ENCODE measurements at regions not wholly inside any gene's neighbourhood (a gene's known extent, or its start where the extent isn't known, plus 50 kb on each side); places are given as distances from the start of the nearest gene placed in this dataset.

- H3K79me2 ChIP-seq (ENCODE audit: control insufficient read depth, insufficient read depth, low read length) = no peaks in the 10 kb centered on the region
- FAIRE-seq = no peak
- dilution Hi-C loops (cut with MboI; ENCODE audit: extremely low pct_ligation_motif_present, low sequenced_read_pairs) = no loop called here
Measured at GRCh38 chr11:92523611-92524010, 299.0 kb downstream of the FAT3 start.

DNA sequence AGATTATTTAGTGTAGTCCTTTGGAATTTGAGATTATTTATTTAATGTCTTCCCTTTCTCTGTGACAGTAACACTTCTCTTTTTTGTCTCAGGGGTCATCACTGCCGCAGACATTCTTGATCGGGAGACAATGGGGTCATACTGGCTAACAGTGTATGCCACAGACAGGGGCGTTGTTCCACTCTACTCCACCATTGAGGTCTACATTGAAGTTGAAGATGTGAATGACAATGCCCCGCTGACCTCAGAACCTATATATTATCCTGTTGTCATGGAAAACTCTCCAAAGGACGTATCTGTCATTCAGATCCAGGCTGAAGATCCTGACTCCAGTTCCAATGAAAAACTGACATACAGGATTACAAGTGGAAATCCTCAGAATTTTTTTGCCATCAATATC, 299.9 kb downstream of the FAT3 start:
- no peaks in the 10 kb centered on the region for H3K36me3 ChIP-seq (ENCODE audit: control insufficient read depth in 2 of 2, extremely low read depth in 1 of 2, insufficient read depth in 2 of 2, low read length in 2 of 2)
- dilution Hi-C loops (cut with MboI; ENCODE audit: extremely low pct_ligation_motif_present, low sequenced_read_pairs) = no loop called here
- H3K9ac ChIP-seq (ENCODE audit: control insufficient read depth, extremely low read depth, insufficient read depth, low read length) = no peak overlapping the region
- no peaks in the 10 kb centered on the region for H3K9me3 ChIP-seq (ENCODE audit: control insufficient read depth, low read depth, low read length)
- FAIRE-seq = no peak
- no peak overlapping the region for H3K27ac ChIP-seq (ENCODE audit: control insufficient read depth, insufficient read depth, low read length)
- H3K4me1 ChIP-seq (ENCODE audit: control insufficient read depth, extremely low read depth, insufficient read depth, low read length) = no peaks in the 10 kb centered on the region
- H3K79me2 ChIP-seq (ENCODE audit: control insufficient read depth, insufficient read depth, low read length) = no peaks in the 10 kb centered on the region
- no peaks in the 10 kb centered on the region for H3K9me1 ChIP-seq (ENCODE audit: control insufficient read depth, extremely low read depth, insufficient read depth, low read length)
- no peak overlapping the region for H3K4me2 ChIP-seq (ENCODE audit: control insufficient read depth, extremely low read depth, insufficient read depth, low read depth, low read length)
- TF ChIP-seq EZH2 (IDR thresholded peaks at IDR 0.05; ENCODE audit: low read length) (no peak), CTCF (optimal IDR thresholded peaks at IDR 0.05 in 1 of 3, IDR thresholded peaks at IDR 0.05 in 1 of 3, conservative IDR thresholded peaks at IDR 0.05 in 1 of 3; ENCODE audit: extremely low read depth in 1 of 3, insufficient read depth in 2 of 3, low read length in 3 of 3) (no peak)
- no peaks in the 10 kb centered on the region for H3K27me3 ChIP-seq (ENCODE audit: control insufficient read depth, extremely low read depth, insufficient read depth, low read length)
- no peak overlapping the region for H3K4me3 ChIP-seq (ENCODE audit: control insufficient read depth in 2 of 3, extremely low read depth in 1 of 3, insufficient read depth in 2 of 3, low read depth in 1 of 3, low read length in 3 of 3)
- H2AFZ ChIP-seq (ENCODE audit: control insufficient read depth, low read length) = no peak overlapping the region
- DNase-seq (ENCODE audit: low read depth, low spot score) = no peak
- no peaks in the 10 kb centered on the region for H4K20me1 ChIP-seq (ENCODE audit: control insufficient read depth, extremely low read depth, insufficient read depth, low read length)

More at GRCh38 chr11:92523611-92524010, 299.0 kb downstream of the FAT3 start:
- no peak for DNase-seq (ENCODE audit: low read depth, low spot score)
- Histone ChIP-seq H3K4me3 (ENCODE audit: control insufficient read depth in 2 of 3, extremely low read depth in 1 of 3, insufficient read depth in 2 of 3, low read depth in 1 of 3, low read length in 3 of 3) (no peak overlapping the region), H3K27me3 (ENCODE audit: control insufficient read depth, extremely low read depth, insufficient read depth, low read length) (no peaks in the 10 kb centered on the region), H3K4me1 (ENCODE audit: control insufficient read depth, extremely low read depth, insufficient read depth, low read length) (no peaks in the 10 kb centered on the region), H3K9ac (ENCODE audit: control insufficient read depth, extremely low read depth, insufficient read depth, low read length) (no peak overlapping the region), H3K9me3 (ENCODE audit: control insufficient read depth, low read depth, low read length) (no peaks in the 10 kb centered on the region), H3K36me3 (ENCODE audit: control insufficient read depth in 2 of 2, extremely low read depth in 1 of 2, insufficient read depth in 2 of 2, low read length in 2 of 2) (no peaks in the 10 kb centered on the region), H3K9me1 (ENCODE audit: control insufficient read depth, extremely low read depth, insufficient read depth, low read length) (no peaks in the 10 kb centered on the region), H4K20me1 (ENCODE audit: control insufficient read depth, extremely low read depth, insufficient read depth, low read length) (no peaks in the 10 kb centered on the region), H2AFZ (ENCODE audit: control insufficient read depth, low read length) (no peak overlapping the region), H3K27ac (ENCODE audit: control insufficient read depth, insufficient read depth, low read length) (no peak overlapping the region), H3K4me2 (ENCODE audit: control insufficient read depth, extremely low read depth, insufficient read depth, low read depth, low read length) (no peak overlapping the region)
- TF ChIP-seq EZH2 (IDR thresholded peaks at IDR 0.05; ENCODE audit: low read length) (no peak), CTCF (optimal IDR thresholded peaks at IDR 0.05 in 1 of 3, IDR thresholded peaks at IDR 0.05 in 1 of 3, conservative IDR thresholded peaks at IDR 0.05 in 1 of 3; ENCODE audit: extremely low read depth in 1 of 3, insufficient read depth in 2 of 3, low read length in 3 of 3) (no peak)

Measured in keratinocyte (primary cell).